Right atrium auricular region (tissue), 2 donors: ENCODE measurements at regions not wholly inside any gene's neighbourhood (a gene's known extent, or its start where the extent isn't known, plus 50 kb on each side); places are given as distances from the start of the nearest gene placed in this dataset.

Experiments
- DNase-seq: peaks from one replicate; pipeline ENCODE4 v3.0.0-alpha.2; 2019; ENCODE audit warnings: low spot score
- H3K27ac ChIP-seq, 2 donors: fragments of 200-600 bp; sonication (generic); 1 replicate in 1 of 2; 2 replicates in 1 of 2; pipeline ENCODE4 v1.5.1; 2016 to 2019
- H3K27me3 ChIP-seq, 2 donors: fragments of 200-600 bp; sonication (generic); one replicate each; pipeline versions ENCODE4 v1.5.1 to v1.6.0; 2017 to 2019
- H3K36me3 ChIP-seq: fragments of 200-600 bp; sonication (generic); one replicate; pipeline ENCODE4 v1.5.1; 2016
- H3K4me1 ChIP-seq, 2 donors: fragments of 200-600 bp; sonication (generic); one replicate each; pipeline versions ENCODE4 v1.5.1 to v1.6.0; 2017 to 2019
- H3K4me3 ChIP-seq, 2 donors: fragments of 200-600 bp; sonication (generic); 1 replicate in 1 of 2; 2 replicates in 1 of 2; pipeline ENCODE4 v1.5.1; 2017 to 2019; ENCODE audit warnings: mild to moderate bottlenecking in 1 of 2, moderate library complexity in 1 of 2
- H3K9me3 ChIP-seq, 2 donors: fragments of 200-600 bp; sonication (generic); one replicate each; pipeline ENCODE4 v1.5.1; 2019
- TF ChIP-seq, protein P1 (sequence below), 2 donors: fragments of 200-600 bp; sonication (generic); IDR thresholded peaks; one replicate each; pipeline ENCODE4 v1.5.1; 2019; ENCODE audit warnings: antibody characterized with exemption in 2 of 2

DNA sequence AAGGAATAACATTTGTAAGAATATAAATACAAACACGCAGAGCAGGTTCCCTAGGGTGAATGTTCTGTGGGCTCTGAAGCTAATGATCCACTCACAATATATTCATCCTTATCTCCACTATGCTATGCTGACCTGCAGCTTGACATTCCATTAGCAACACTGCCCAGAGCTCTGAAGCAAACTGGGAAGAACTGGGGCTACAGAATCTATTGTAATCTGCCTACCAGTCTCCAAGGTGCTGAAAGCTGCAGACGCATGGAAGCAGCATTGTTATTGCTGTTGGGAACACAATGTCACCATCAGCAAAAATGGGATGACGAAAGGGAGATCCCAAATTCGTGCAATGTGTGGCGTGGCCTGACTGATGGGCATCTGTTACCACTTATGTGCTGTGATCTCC, 316.7 kb upstream of the RORA start:
- DNase-seq, result no peak
- TF ChIP-seq, protein P1, sequence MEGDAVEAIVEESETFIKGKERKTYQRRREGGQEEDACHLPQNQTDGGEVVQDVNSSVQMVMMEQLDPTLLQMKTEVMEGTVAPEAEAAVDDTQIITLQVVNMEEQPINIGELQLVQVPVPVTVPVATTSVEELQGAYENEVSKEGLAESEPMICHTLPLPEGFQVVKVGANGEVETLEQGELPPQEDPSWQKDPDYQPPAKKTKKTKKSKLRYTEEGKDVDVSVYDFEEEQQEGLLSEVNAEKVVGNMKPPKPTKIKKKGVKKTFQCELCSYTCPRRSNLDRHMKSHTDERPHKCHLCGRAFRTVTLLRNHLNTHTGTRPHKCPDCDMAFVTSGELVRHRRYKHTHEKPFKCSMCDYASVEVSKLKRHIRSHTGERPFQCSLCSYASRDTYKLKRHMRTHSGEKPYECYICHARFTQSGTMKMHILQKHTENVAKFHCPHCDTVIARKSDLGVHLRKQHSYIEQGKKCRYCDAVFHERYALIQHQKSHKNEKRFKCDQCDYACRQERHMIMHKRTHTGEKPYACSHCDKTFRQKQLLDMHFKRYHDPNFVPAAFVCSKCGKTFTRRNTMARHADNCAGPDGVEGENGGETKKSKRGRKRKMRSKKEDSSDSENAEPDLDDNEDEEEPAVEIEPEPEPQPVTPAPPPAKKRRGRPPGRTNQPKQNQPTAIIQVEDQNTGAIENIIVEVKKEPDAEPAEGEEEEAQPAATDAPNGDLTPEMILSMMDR (IDR thresholded peaks at IDR 0.05), result no peak
- no peaks in the 10 kb centered on the region for H3K4me1 ChIP-seq
- H3K27ac ChIP-seq, result no peak overlapping the region
- H3K27me3 ChIP-seq, result no peaks in the 10 kb centered on the region
- H3K9me3 ChIP-seq, result no peaks in the 10 kb centered on the region
- no peaks in the 10 kb centered on the region for H3K36me3 ChIP-seq
- no peak overlapping the region for H3K4me3 ChIP-seq

DNA sequence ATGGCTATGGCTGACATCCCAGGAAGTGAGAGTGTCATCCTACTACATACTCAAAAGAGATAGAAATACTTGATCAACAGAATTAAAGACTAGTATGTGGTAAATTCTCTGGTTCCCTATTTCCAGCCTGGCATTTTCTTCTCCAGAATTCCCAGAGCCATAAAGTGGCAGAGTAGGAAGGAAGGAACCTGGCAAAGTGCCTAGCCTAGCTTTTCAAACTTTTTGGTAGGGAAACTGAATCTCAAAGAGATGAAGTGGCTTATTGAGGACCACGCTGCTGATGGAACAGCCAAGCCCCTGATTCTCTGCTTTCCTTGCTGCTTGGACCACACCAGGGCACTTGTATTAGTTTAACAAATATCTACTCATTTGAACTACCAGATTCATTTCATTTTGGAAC, 312.4 kb upstream of the RORA start:
- TF ChIP-seq, protein P1 (IDR thresholded peaks at IDR 0.05), result no peak
- Histone ChIP-seq H3K4me3 (no peak overlapping the region), H3K9me3 (no peaks in the 10 kb centered on the region), H3K36me3 (no peaks in the 10 kb centered on the region), H3K4me1 (no peaks in the 10 kb centered on the region), H3K27me3 (no peaks in the 10 kb centered on the region), H3K27ac (no peak overlapping the region)
- no peak for DNase-seq

DNA sequence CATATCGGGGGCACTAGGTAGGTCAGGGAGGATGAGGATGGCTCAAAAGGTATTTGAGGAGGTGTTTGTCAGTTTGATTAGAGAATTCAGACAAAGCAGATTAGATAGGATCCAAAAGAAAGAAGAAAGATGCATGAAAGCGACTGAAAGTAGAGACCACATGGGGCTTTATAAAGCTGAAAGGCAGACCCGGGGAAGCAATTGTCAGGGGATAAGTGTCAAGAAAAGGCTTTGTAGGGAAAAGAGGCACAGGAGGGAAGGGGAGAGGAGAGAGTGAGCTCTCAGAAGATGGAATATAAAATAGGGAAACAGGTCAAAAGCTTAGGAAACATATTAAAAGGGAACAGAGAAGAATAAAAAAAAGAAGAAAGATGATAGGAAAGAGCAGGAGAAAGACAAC, 308.2 kb upstream of the RORA start:
- H3K4me1 ChIP-seq, result no peaks in the 10 kb centered on the region
- H3K9me3 ChIP-seq, result no peaks in the 10 kb centered on the region
- no peak overlapping the region for H3K27ac ChIP-seq
- TF ChIP-seq, protein P1 (IDR thresholded peaks at IDR 0.05), result no peak
- no peaks in the 10 kb centered on the region for H3K36me3 ChIP-seq
- H3K4me3 ChIP-seq, result no peak overlapping the region
- no peak for DNase-seq
- H3K27me3 ChIP-seq, result no peaks in the 10 kb centered on the region

DNA sequence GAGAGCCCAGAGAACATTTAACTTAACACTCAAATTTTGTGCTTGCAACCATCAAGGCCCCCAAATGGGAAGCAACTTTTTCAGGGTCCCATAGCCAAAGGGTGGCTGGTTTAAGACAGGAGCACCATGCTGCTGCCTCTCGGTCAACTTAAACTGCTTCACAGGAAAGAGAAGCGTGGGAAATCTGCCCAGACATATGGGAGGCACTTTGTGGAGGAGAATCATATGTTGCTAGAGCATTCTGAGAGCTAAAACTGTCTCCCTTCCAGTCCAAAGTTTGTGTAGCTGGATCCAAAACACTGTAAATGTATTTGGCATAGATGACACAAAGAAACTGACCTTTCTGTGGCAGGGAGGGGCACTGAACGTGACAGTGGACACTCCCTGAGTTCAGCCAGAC, 305.9 kb upstream of the RORA start:
- H3K4me1 ChIP-seq, result no peaks in the 10 kb centered on the region
- TF ChIP-seq, protein P1 (IDR thresholded peaks at IDR 0.05), result no peak
- no peaks in the 10 kb centered on the region for H3K9me3 ChIP-seq
- no peaks in the 10 kb centered on the region for H3K36me3 ChIP-seq
- no peaks in the 10 kb centered on the region for H3K27me3 ChIP-seq
- H3K27ac ChIP-seq, result no peak overlapping the region
- DNase-seq, result no peak
- H3K4me3 ChIP-seq, result no peak overlapping the region

DNA sequence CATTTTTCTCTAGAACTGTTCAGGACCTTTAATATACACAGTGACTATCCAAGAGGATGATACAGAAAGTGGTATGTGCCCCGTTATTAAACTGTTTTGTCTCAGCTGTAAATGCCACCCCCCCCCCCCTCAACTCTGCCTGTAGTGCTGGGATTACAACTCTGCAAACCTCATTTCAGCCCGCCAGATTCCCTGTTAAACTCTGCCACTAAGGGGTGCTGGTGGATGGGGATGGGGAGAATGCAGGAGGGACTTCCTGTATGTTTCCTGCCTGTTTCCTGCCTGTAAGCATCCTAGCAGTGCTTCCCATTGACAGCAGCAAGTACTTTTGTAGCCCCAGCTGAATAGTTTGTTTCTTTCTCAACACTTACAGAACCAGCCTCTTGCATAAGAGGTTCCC, 301.7 kb upstream of the RORA start:
- TF ChIP-seq, protein P1 (IDR thresholded peaks at IDR 0.05), result no peak
- no peak for DNase-seq
- H3K36me3 ChIP-seq, result no peaks in the 10 kb centered on the region
- H3K4me3 ChIP-seq, result no peak overlapping the region
- no peaks in the 10 kb centered on the region for H3K27me3 ChIP-seq
- H3K27ac ChIP-seq, result no peak overlapping the region
- no peaks in the 10 kb centered on the region for H3K4me1 ChIP-seq
- no peaks in the 10 kb centered on the region for H3K9me3 ChIP-seq

DNA sequence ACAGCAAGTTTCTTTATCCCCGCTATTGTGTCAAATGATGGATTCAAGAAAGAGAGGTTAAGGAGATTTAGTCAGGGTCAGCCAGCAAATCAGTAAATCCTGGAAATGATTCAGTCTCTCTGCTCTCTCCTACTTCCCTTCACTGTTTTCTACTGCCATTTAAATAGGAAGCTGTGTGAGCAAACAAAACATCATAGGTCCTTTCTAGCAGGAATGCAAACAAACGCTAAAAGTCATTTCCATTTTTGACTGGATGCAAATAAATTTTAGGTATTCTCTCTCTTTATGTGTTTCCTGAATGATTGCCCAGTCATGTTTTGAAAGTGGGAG, 299.4 kb upstream of the RORA start:
- no peaks in the 10 kb centered on the region for H3K27me3 ChIP-seq
- H3K4me1 ChIP-seq, result no peaks in the 10 kb centered on the region
- DNase-seq, result no peak
- no peaks in the 10 kb centered on the region for H3K36me3 ChIP-seq
- no peaks in the 10 kb centered on the region for H3K9me3 ChIP-seq
- no peak overlapping the region for H3K4me3 ChIP-seq
- TF ChIP-seq, protein P1 (IDR thresholded peaks at IDR 0.05), result no peak
- no peak overlapping the region for H3K27ac ChIP-seq
